Fibroblast of villous mesenchyme (primary cell): ENCODE measurements at regions not wholly inside any gene's neighbourhood (a gene's known extent, or its start where the extent isn't known, plus 50 kb on each side); places are given as distances from the start of the nearest gene placed in this dataset.

ENCODE experiments used
- DNase-seq: peaks from one replicate; pipeline ENCODE4 v3.0.0-alpha.2; 2010; ENCODE audit warnings: low read depth
- H3K4me3 ChIP-seq: 2 replicates; pipeline ENCODE4 v1.5.1; 2011; ENCODE audit warnings: low read depth, mild to moderate bottlenecking, low read length
- CTCF ChIP-seq: IDR thresholded peaks from 2 replicates; pipeline ENCODE4 v1.5.1; 2012; ENCODE audit warnings: low read depth, mild to moderate bottlenecking, low read length; ENCODE audit not compliant: insufficient read depth

- DNase-seq: no peak
- no peak overlapping the region for H3K4me3 ChIP-seq
- TF ChIP-seq CTCF: no peak
These were observed 495.7 kb upstream of the JARID2 start for GRCh38 chr6:14750059-14750661.

- no peak for DNase-seq
- TF ChIP-seq CTCF: no peak
- no peak overlapping the region for H3K4me3 ChIP-seq
These were observed 494.2 kb upstream of the JARID2 start for GRCh38 chr6:14751645-14752175.

- no peak overlapping the region for H3K4me3 ChIP-seq
- TF ChIP-seq CTCF: no peak
- no peak for DNase-seq
These were observed 490.9 kb upstream of the JARID2 start for GRCh38 chr6:14754751-14755513.

GRCh38 chr6:14756340-14756739 is 489.5 kb upstream of the JARID2 start:
- H3K4me3 ChIP-seq: no peak overlapping the region
- TF ChIP-seq CTCF: no peak
- no peak for DNase-seq

GRCh38 chr6:14757014-14757413 is 488.9 kb upstream of the JARID2 start:
- H3K4me3 ChIP-seq: no peak overlapping the region
- no peak for DNase-seq
- TF ChIP-seq CTCF: no peak

GRCh38 chr6:14757418-14757817 is 488.5 kb upstream of the JARID2 start:
- no peak overlapping the region for H3K4me3 ChIP-seq

More at GRCh38 chr6:14757418-14757817, 488.5 kb upstream of the JARID2 start:
- TF ChIP-seq CTCF: no peak
- no peak for DNase-seq
